IMR-90 (cell line): ENCODE measurements at regions not wholly inside any gene's neighbourhood (a gene's known extent, or its start where the extent isn't known, plus 50 kb on each side); places are given as distances from the start of the nearest gene placed in this dataset.

Experiments
- ATAC-seq: fragments of 200-7000 bp; cut with Tn5 transposase; 2 replicates; pipeline ENCODE4 v1.9.1; 2020; ENCODE audit warnings: low read depth, mild to moderate bottlenecking, moderate library complexity
- BruUV-seq: library from RNA; stranded (reverse); fragments of 400-500 nt; replicated peaks from 2 replicates; lab custom pipeline; 2021; lab: Mats Ljungman, UMichigan
- CTCF ChIA-PET: fragments of 300-600 bp; formaldehyde crosslinking; extraction: SDS; loops from one replicate; lab custom pipeline; 2021; ENCODE audit warnings: antibody characterized with exemption; lab: Yijun Ruan, JAX
- POLR2A ChIA-PET: fragments of 300-600 bp; sonication (Branson Sonifier 250); formaldehyde crosslinking; loops from one replicate; lab custom pipeline; 2022; ENCODE audit warnings: antibody characterized with exemption; ENCODE audit not compliant: unreplicated experiment; lab: Charles Lee
- DNase-seq: peaks from one replicate; pipeline ENCODE4 v3.0.0; 2013
- H2AFZ ChIP-seq: replicated peaks from 2 replicates; pipeline ENCODE3; 2013; ENCODE audit warnings: low read length, mild to moderate bottlenecking; ENCODE audit not compliant: poor library complexity
- H2AK5ac ChIP-seq: 2 replicates; pipeline ENCODE4 v1.6.1; 2013; ENCODE audit warnings: low read depth, low read length, inconsistent platforms
- H2AK9ac ChIP-seq: replicated peaks from 2 replicates; pipeline ENCODE3; 2013; ENCODE audit warnings: mild to moderate bottlenecking, low read depth, low read length, moderate library complexity; ENCODE audit not compliant: poor library complexity
- H2BK120ac ChIP-seq: 2 replicates; pipeline ENCODE4 v1.6.1; 2013; ENCODE audit warnings: low read depth, low read length, inconsistent platforms
- H2BK15ac ChIP-seq: 3 replicates; pipeline ENCODE4 v1.6.1; 2013; ENCODE audit warnings: low read depth, low read length, inconsistent platforms
- H2BK20ac ChIP-seq: 2 replicates; pipeline ENCODE4 v1.6.1; 2013; ENCODE audit warnings: low read depth, mild to moderate bottlenecking, inconsistent platforms, low read length, moderate library complexity
- H2BK5ac ChIP-seq: 2 replicates; pipeline ENCODE4 v1.6.1; 2013; ENCODE audit warnings: mild to moderate bottlenecking, low read depth, low read length, inconsistent platforms; ENCODE audit not compliant: poor library complexity, severe bottlenecking
- H3K14ac ChIP-seq: replicated peaks from 2 replicates; pipeline ENCODE4 v1.6.1; 2013; ENCODE audit warnings: low read depth, low read length, inconsistent platforms
- H3K18ac ChIP-seq: 2 replicates; pipeline ENCODE4 v1.6.1; 2013; ENCODE audit warnings: low read depth, low read length, control low read depth
- H3K23ac ChIP-seq: 2 replicates; pipeline ENCODE4 v1.6.1; 2013; ENCODE audit warnings: low read depth, low read length, inconsistent platforms
- H3K27ac ChIP-seq: 2 replicates; pipeline ENCODE4 v1.5.1; 2013; ENCODE audit warnings: mild to moderate bottlenecking, control low read depth, low read length; ENCODE audit not compliant: insufficient read depth
- H3K27me3 ChIP-seq: 2 replicates; pipeline ENCODE4 v1.6.1; 2013; ENCODE audit warnings: low read length; ENCODE audit not compliant: control insufficient read depth, insufficient read depth
- H3K36me3 ChIP-seq: 2 replicates; pipeline ENCODE4 v1.6.1; 2013; ENCODE audit warnings: low read length, mixed read lengths; ENCODE audit not compliant: control insufficient read depth, insufficient read depth
- H3K4ac ChIP-seq: 2 replicates; pipeline ENCODE4 v1.6.1; 2013; ENCODE audit warnings: low read depth, low read length, inconsistent platforms
- H3K4me1 ChIP-seq: 2 replicates; pipeline ENCODE4 v1.6.1; 2013; ENCODE audit warnings: low read length, mixed read lengths; ENCODE audit not compliant: control insufficient read depth, insufficient read depth
- H3K4me2 ChIP-seq: 2 replicates; pipeline ENCODE4 v1.6.1; 2013; ENCODE audit warnings: low read depth, mild to moderate bottlenecking, control low read depth, low read length, moderate library complexity
- H3K4me3 ChIP-seq: 2 replicates; pipeline ENCODE4 v1.5.1; 2013; ENCODE audit warnings: low read depth, mild to moderate bottlenecking, control low read depth, low read length, moderate library complexity; ENCODE audit not compliant: insufficient read depth
- H3K56ac ChIP-seq: 2 replicates; pipeline ENCODE4 v1.6.1; 2013; ENCODE audit warnings: low read length, inconsistent platforms; ENCODE audit not compliant: insufficient read depth; ENCODE audit errors: extremely low read depth
- H3K79me1 ChIP-seq, 2 experiments: 2 replicates each; pipeline ENCODE4 v1.6.1; 2013; ENCODE audit warnings: low read length in 2 of 2, inconsistent platforms in 1 of 2, low read depth in 1 of 2
- H3K9ac ChIP-seq: 2 replicates; pipeline ENCODE4 v1.6.1; 2013; ENCODE audit warnings: low read depth, low read length, control low read depth
- H3K9me1 ChIP-seq: 2 replicates; pipeline ENCODE4 v1.6.1; 2013; ENCODE audit warnings: low read length, inconsistent platforms; ENCODE audit not compliant: insufficient read depth
- H3K9me3 ChIP-seq: 2 replicates; pipeline ENCODE4 v1.6.1; 2013; ENCODE audit warnings: low read length; ENCODE audit not compliant: control insufficient read depth, insufficient read depth
- H4K20me1 ChIP-seq: 2 replicates; pipeline ENCODE4 v1.6.1; 2013; ENCODE audit warnings: low read length, inconsistent platforms; ENCODE audit not compliant: insufficient read depth
- H4K5ac ChIP-seq: 2 replicates; pipeline ENCODE4 v1.6.1; 2013; ENCODE audit warnings: mild to moderate bottlenecking, low read depth, low read length, control low read depth
- H4K8ac ChIP-seq, 2 experiments: 2 replicates each; pipeline ENCODE4 v1.6.1; 2013; ENCODE audit warnings: low read depth in 2 of 2, low read length in 2 of 2, control low read depth in 1 of 2, inconsistent platforms in 1 of 2
- H4K91ac ChIP-seq: 2 replicates; pipeline ENCODE4 v1.6.1; 2013; ENCODE audit warnings: low read depth, low read length, inconsistent platforms; ENCODE audit not compliant: insufficient read depth
- CEBPB ChIP-seq: IDR thresholded peaks from 2 replicates; pipeline ENCODE4 v1.6.1; 2012; ENCODE audit warnings: low read depth, low read length, improper control_type of control experiment
- CHD1 ChIP-seq: IDR thresholded peaks from 2 replicates; pipeline ENCODE4 v1.6.1; 2012; ENCODE audit warnings: low read depth, low read length, improper control_type of control experiment
- FOS ChIP-seq: fragments of 150-350 bp; IDR thresholded peaks from 2 replicates; pipeline ENCODE4 v1.6.1; 2016; ENCODE audit warnings: low read depth, low read length
- MAZ ChIP-seq: IDR thresholded peaks from 2 replicates; pipeline ENCODE4 v1.6.1; 2012; ENCODE audit warnings: low read depth, mild to moderate bottlenecking, low read length, improper control_type of control experiment, moderate library complexity, borderline replicate concordance
- MXI1 ChIP-seq: IDR thresholded peaks from 2 replicates; pipeline ENCODE4 v1.6.1; 2012; ENCODE audit warnings: low read depth, mild to moderate bottlenecking, low read length, moderate library complexity, borderline replicate concordance
- POLR2A ChIP-seq: IDR thresholded peaks from 2 replicates; pipeline ENCODE4 v1.6.1; 2012; ENCODE audit warnings: mild to moderate bottlenecking, low read depth, low read length
- RAD21 ChIP-seq: IDR thresholded peaks from 2 replicates; pipeline ENCODE4 v1.6.1; 2012; ENCODE audit warnings: low read length, improper control_type of control experiment
- RFX5 ChIP-seq: IDR thresholded peaks from 2 replicates; pipeline ENCODE4 v1.8.0; 2012; ENCODE audit warnings: low read depth, mild to moderate bottlenecking, low read length, moderate library complexity
- SMC3 ChIP-seq: fragments of 150-350 bp; IDR thresholded peaks from 2 replicates; pipeline ENCODE4 v1.6.1; 2016; ENCODE audit warnings: low read depth, mild to moderate bottlenecking, antibody characterized with exemption, low read length, moderate library complexity
- WGBS, 2 experiments: methylation state at CpG; one replicate each; pipeline versions ENCODE4 v1.1.5 to v1.1.7; 2013; ENCODE audit warnings: missing lambda C conversion rate in 2 of 2; ENCODE audit not compliant: insufficient read length in 1 of 2; ENCODE audit errors: extremely low coverage in 2 of 2; 5-methylcytosine and 5-hydroxymethylcytosine counted together
- dilution Hi-C: fragments of 300-500 bp; cut with HindIII; formaldehyde crosslinking; loops from one replicate; pipeline ENCODE4 v1.14.3; 2018; ENCODE audit warnings: low sequenced_read_pairs; ENCODE audit not compliant: unreplicated experiment
- in situ Hi-C: fragments of 300-500 bp; cut with MboI; formaldehyde crosslinking; loops from 3 replicates; pipeline ENCODE4 v1.14.3; 2019; ENCODE audit warnings: low sequenced_read_pairs, inconsistent platforms, mixed read lengths
- intact Hi-C: fragments of 100-400 bp; cut with micrococcal nuclease; formaldehyde crosslinking; loops from 2 replicates; pipeline ENCODE4 v1.10.0; 2022
- TF ChIP-seq, protein P1 (sequence below): fragments of 150-350 bp; IDR thresholded peaks from 2 replicates; pipeline ENCODE4 v1.6.1; 2017; ENCODE audit warnings: mild to moderate bottlenecking, antibody characterized with exemption, low read length, low read depth
- TF ChIP-seq, protein P2 (sequence below): fragments of 150-350 bp; IDR thresholded peaks from 2 replicates; pipeline ENCODE4 v1.6.1; 2016; ENCODE audit warnings: low read depth, mild to moderate bottlenecking, low read length, moderate library complexity, borderline replicate concordance

- no peak overlapping the region for H3K27ac ChIP-seq
- H3K4ac ChIP-seq = peak overlapping the region; percentile 33; the same call in 1 of the 2 replicates
- H2AK9ac ChIP-seq = no peak overlapping the region
- H4K20me1 ChIP-seq = no peaks in the 10 kb centered on the region
- 80% methylated on average over 2 of the region's 7 CpGs; no CpG with 5 or more reads in 1 of the 2 experiments for WGBS, 2 experiments
- BruUV-seq = no TSS peak
- no peak overlapping the region for H2BK120ac ChIP-seq
- H4K91ac ChIP-seq = no peak overlapping the region
- CTCF ChIA-PET = no interaction called here
- no peaks in the 10 kb centered on the region for H3K9me3 ChIP-seq
- no peak overlapping the region for H3K4me3 ChIP-seq
- H3K56ac ChIP-seq = no peak overlapping the region
- H3K36me3 ChIP-seq = no peaks in the 10 kb centered on the region
- no peaks in the 10 kb centered on the region for H3K79me1 ChIP-seq
- H3K23ac ChIP-seq = no peak overlapping the region
- H2AFZ ChIP-seq = no peak overlapping the region
- TF ChIP-seq SMC3 (no peak), MXI1 (no peak), MAZ (no peak), CEBPB (no peak), POLR2A (no peak), CHD1 (no peak), RAD21 (no peak), FOS (no peak), RFX5 (no peak)
- TF ChIP-seq, protein P1, sequence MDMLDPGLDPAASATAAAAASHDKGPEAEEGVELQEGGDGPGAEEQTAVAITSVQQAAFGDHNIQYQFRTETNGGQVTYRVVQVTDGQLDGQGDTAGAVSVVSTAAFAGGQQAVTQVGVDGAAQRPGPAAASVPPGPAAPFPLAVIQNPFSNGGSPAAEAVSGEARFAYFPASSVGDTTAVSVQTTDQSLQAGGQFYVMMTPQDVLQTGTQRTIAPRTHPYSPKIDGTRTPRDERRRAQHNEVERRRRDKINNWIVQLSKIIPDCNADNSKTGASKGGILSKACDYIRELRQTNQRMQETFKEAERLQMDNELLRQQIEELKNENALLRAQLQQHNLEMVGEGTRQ = no peak
- TF ChIP-seq, protein P2, sequence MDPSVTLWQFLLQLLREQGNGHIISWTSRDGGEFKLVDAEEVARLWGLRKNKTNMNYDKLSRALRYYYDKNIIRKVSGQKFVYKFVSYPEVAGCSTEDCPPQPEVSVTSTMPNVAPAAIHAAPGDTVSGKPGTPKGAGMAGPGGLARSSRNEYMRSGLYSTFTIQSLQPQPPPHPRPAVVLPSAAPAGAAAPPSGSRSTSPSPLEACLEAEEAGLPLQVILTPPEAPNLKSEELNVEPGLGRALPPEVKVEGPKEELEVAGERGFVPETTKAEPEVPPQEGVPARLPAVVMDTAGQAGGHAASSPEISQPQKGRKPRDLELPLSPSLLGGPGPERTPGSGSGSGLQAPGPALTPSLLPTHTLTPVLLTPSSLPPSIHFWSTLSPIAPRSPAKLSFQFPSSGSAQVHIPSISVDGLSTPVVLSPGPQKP = no peak
- DNase-seq (no peak), ATAC-seq (no peak)
- H3K27me3 ChIP-seq = no peaks in the 10 kb centered on the region
- in situ Hi-C loops = no loop called here
- H4K5ac ChIP-seq = no peak overlapping the region
- POLR2A ChIA-PET = no interaction called here
- no peak overlapping the region for H2BK20ac ChIP-seq
- no peak overlapping the region for H2BK5ac ChIP-seq
- H4K8ac ChIP-seq = no peak overlapping the region
- H3K4me2 ChIP-seq = no peak overlapping the region
- no peak overlapping the region for H2BK15ac ChIP-seq
- H3K14ac ChIP-seq = 0 out of 2 replicates have a peak overlapping the region, but pooled peaks have one; percentile 59
- intact Hi-C loops = no loop called here
- H3K9ac ChIP-seq = no peak overlapping the region
- no peak overlapping the region for H3K18ac ChIP-seq
- H3K4me1 ChIP-seq = peaks cover 8% of the 10 kb centered on the region; the same call in 1 of the 2 replicates
- no peak overlapping the region for H2AK5ac ChIP-seq
- no peaks in the 10 kb centered on the region for H3K9me1 ChIP-seq
- dilution Hi-C loops = loop anchor here (25.0 kb wide), 1 partner anchor 88 kb away; no protein-coding TSS in a partner anchor
Measured at GRCh38 chr1:234825498-234826165, 215.7 kb upstream of the IRF2BP2 start.
